ENCODE measurements at regions not wholly inside any gene's neighbourhood (a gene's known extent, or its start where the extent isn't known, plus 50 kb on each side); places are given as distances from the start of the nearest gene placed in this dataset.

DNA sequence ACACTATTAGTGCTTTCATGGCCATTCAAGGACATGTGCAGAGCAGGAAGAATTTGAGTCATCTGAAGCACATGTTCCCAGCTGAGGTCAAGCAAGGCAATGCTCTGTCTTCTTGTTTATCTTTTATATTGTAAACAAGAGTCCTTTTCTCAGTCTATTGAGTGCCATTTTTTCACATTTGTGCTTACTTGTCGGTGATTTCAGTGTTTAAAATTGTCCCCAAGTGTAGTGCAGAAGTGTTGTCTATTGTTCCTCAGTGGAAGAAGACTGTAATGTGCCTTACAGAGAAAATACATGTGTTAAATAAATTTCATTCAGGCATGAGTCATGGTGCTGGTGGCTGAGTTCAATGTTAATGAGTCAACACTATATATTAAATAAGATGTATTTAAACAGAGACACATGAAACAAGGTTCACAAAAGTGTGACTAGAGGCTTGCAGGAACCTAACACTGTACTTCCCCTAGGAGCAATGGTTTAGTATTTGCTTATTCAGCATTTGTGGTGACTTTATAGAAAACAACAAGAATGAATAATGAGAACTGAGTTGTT is 391.1 kb downstream of the LRIG3 start:
- intact Hi-C loops (cut with DNase I): no loop called here
- no peak for ATAC-seq
- DNase-seq (ENCODE audit: low spot score): no peak

DNA sequence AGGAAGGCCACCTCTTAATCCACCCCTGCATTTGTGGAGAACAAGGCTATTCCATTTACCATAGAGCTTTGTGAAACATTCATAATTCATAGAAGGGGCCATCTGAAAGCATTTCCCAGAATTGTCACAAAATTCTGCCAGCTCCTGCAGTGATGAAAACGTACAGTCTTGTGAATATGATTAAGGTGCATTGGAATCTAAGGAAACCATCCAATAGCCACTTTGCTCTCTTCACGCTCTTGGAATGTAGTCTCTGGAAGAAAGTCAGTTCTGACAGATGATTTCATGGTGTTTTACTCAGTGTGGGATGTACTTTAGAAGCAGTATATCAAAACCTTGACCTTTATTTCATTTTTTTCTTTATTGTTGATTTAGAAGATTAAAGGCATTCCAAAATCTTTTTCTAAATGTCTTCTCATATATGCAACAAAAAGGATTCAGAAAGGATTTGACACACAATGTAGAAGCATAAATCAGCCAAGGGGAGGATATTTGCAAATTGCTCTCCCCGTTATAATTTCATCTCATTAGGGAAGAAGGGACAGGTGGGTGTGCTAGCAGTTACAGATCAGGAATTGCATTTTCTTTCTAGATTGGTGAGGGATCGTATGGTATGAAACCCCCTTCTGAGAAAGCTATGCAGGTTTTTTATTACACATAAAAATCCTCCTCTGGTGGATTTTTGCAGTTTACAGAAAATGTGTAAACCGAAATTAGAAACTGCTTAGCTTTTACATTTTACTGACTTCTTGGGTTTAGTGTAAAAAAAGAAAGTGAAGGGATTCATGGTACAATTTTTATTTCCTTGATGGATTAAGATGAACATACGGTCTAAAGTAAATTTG is 390.2 kb downstream of the LRIG3 start:
- no peak for ATAC-seq
- intact Hi-C loops (cut with DNase I): no loop called here
- no peak for DNase-seq (ENCODE audit: low spot score)

DNA sequence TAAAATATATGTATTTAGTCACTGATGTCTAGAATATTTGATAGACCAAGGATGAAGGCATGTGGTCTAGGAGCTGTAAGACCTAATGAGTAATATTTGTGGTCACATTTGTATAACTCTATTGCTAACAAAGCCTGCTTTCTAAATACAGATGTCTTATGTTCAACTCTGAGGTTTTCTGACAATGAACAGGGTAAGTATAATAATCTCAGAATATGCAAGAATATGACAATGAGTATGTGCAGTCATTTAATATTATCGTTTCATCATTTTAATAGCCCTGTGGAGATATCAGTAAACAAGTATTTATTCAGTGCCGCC is 389.6 kb downstream of the LRIG3 start:
- no peak for DNase-seq (ENCODE audit: low spot score)
- no peak for ATAC-seq
- intact Hi-C loops (cut with DNase I): no loop called here

DNA sequence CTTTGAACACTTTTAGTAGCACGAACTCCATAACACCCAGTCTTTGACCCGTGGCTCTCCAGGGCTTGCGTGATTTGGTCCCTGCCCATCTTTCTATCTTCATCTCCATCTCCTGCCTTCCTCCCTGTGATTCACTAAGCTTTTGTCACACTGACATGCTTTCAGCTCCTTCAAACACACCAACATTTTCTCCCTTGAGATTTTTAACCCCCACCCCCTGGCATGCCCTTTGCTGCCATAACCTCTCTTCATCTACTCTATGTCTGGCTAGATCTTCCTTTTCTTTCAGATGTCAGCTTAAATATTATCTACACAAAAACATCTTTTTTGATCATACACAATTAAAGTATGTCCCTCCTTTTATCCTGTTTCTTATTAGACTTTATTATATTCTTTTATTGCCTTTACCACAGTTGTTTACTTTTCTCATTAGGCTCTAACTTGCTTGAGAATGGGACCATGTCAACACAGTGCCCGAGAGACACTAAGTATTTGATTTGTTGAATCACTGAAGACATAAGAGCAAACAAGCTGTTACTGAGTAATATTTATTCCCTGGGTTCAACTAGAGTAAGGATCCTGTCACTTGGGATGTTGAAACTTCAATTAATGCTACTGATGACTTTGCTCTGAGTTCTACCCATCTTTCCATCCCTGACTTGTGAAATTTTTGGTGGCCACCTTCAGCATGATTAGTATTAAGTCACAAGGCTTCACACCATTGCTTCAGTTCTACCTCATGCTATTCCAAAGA is 387.3 kb downstream of the LRIG3 start:
- no peak for ATAC-seq
- DNase-seq (ENCODE audit: low spot score): no peak
- intact Hi-C loops (cut with DNase I): no loop called here

DNA sequence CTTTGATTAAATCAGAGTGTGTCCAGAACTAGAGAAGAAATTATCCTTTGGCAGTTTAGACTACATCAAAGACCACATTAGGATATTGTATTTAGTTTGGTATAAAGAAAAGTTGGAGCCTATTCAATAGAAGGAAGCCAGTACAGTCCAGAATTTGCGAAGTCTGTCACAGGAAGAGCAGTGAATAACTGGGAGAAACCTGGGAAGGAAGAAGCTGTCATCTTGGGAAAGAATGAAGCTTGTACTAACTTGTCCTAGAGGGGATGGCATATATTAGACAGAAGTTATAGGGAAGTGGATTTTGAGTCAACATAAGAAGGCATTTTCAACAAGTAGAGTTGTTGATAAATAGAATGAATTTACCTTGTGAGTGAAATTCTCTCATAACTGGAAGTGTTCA is 386.7 kb downstream of the LRIG3 start:
- ATAC-seq: no peak
- intact Hi-C loops (cut with DNase I): no loop called here
- no peak for DNase-seq (ENCODE audit: low spot score)

DNA sequence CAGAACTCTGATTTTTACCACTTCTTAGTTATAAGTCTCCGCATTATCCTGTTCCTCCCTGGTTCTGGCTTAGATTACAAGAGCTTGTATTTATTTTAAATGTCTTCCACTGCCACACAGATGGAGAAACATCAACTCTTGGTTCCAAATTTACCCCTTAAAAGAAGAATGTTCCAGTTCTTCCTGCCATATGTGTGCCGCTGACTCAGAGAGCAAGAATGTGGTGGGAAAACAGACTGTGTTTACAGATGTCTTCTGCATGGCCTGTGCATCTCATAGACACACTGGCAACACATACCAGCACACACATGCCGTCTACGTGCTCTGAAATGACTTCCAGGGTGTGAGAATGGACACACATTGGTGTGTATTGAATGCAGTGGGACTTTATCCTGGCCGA is 383.0 kb downstream of the LRIG3 start:
- ATAC-seq (no peak), DNase-seq (ENCODE audit: low spot score) (no peak)
- intact Hi-C loops (cut with DNase I): no loop called here

DNA sequence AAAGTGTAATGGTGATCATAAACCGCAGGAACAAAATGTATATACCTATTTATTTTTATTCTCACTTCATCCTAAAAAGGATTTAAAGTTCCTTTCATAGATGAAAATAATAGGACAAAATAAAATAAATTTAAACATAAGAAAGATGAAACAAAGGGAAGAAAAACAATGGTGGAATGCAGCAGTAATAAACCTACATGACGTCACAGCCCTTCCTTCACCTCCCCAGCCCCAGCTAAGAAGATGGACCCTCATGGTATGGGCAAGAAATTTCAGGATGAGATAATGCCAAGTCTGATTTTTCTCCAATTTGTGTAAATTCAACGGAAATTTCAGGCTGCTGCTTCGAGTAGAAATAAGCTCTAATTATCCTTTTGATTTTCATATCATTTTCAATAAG is 381.0 kb downstream of the LRIG3 start:
- DNase-seq (ENCODE audit: low spot score): no peak
- no peak for ATAC-seq
- intact Hi-C loops (cut with DNase I): no loop called here

DNA sequence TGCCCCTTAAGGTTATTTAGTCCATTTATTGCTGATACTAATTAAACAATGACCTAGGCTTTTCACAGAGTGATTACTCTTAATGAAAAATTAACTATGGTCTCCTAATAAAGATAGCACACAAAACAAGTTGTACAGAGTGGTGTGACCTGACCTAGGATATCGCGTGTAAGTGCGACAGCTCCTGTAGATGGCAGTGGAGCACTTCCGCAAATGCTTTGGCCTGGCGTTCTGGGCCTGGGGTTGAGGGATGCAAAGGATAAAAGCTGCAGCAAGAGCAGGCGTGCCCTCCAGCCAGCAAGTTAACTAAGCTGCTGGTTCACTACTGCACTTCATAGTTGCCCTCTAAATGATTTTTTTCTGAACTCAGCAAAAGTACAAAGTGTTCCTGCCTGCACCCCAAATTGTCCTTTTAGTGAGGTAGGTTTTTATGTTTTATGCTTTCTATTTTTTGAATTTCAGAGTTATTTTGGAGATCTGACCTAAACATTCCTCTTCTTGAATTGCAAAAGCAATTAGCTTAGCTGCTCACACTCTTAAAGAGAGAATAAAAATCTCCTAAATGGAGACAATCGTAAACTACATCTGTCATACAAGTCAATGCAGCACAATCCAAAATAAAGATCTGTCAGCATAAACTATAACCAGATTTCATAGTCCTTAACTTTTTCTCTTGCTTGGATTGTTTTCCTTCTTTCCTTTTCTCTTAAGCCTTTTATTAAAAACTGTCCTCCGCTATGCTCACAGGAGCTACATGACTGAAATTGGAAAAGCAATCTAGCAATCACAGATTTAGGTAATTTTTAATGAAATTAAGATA is 379.6 kb downstream of the LRIG3 start:
- intact Hi-C loops (cut with DNase I): loop anchor here (5.0 kb wide), 1 partner anchor 193 kb away; no protein-coding TSS in a partner anchor
- peak; percentile 81 for DNase-seq (ENCODE audit: low spot score)
- ATAC-seq: peak; percentile 96

DNA sequence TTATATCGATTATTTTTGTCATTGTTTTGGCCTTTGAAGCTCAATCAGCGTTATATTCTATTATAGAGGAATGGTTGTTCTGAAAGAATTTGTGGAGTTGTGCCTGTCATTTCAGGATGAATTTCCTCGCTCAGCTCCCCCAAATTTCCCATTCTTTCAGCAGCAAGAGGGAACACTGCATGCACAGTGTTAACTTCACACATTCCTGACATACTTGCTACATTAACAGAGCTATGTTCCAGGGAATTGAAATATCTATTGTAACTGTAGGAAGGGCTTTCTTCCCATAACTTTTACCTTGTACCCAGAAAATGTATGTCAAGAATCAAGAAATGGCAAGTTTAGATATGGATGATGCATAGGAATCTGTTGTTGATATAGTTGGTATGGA is 379.0 kb downstream of the LRIG3 start:
- DNase-seq (ENCODE audit: low spot score) (no peak), ATAC-seq (no peak)
- intact Hi-C loops (cut with DNase I): loop anchor here (5.0 kb wide), 1 partner anchor 194 kb away; no protein-coding TSS in a partner anchor

DNA sequence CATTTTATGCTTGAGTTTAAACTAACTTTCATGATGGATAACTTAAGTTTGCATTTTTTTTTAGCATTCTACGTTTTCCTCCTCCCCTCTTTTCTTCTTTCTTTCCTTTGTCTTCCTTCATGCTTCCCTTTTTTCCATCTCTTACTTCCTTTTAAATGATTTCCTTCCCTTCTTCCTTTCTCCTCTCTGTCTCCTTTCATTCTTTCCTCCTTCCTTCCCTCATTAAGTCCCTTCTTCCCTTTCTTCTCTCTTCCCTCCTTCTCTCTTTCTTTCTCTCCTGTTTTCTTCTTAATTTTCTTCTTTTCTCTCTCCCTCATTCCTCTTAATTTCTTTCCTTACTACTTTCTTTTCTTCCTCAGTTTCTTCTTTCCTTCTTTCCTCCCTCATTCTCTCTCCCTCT is 376.0 kb downstream of the LRIG3 start:
- intact Hi-C loops (cut with DNase I): loop anchor here (5.0 kb wide), 1 partner anchor 197 kb away; no protein-coding TSS in a partner anchor
- DNase-seq (ENCODE audit: low spot score) (no peak), ATAC-seq (no peak)

DNA sequence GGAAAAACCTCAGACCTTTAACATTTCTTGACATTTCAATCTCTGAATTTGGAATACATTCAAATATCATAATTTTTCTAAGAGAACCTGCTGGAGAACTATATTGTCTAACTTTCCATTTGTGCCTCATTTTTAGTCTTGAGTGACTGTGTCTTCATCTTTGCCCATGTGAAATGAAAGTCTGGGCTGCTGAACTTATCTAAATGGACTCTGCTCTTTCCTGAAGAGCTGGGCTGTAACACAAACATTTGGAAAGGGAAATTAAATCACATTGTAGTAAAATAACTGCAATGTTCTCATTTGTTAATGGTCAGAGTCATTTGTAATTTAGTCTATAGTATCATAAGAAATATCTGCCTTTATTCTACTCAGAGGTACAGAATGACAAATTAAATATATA is 373.1 kb downstream of the LRIG3 start:
- ATAC-seq (no peak), DNase-seq (ENCODE audit: low spot score) (no peak)
- intact Hi-C loops (cut with DNase I): no loop called here

DNA sequence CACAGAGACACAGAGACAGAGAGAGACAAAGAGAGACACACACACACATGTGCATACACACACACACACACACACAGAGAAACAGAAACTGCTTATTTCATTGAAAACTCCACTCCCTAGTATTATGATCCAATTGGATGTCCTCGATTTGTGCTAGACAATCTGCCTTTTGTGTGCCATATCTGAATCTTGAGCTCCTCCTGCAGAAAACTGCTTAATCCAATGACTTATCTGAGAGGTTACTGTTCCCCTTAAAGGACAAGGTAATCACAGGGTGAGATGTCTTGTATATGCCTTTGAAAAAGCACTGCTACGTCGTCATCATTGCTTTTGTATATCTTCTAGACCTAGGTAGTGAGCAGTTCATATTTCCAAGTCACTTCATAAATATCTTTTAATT is 371.5 kb downstream of the LRIG3 start:
- ATAC-seq (no peak), DNase-seq (ENCODE audit: low spot score) (no peak)
- intact Hi-C loops (cut with DNase I): no loop called here

DNA sequence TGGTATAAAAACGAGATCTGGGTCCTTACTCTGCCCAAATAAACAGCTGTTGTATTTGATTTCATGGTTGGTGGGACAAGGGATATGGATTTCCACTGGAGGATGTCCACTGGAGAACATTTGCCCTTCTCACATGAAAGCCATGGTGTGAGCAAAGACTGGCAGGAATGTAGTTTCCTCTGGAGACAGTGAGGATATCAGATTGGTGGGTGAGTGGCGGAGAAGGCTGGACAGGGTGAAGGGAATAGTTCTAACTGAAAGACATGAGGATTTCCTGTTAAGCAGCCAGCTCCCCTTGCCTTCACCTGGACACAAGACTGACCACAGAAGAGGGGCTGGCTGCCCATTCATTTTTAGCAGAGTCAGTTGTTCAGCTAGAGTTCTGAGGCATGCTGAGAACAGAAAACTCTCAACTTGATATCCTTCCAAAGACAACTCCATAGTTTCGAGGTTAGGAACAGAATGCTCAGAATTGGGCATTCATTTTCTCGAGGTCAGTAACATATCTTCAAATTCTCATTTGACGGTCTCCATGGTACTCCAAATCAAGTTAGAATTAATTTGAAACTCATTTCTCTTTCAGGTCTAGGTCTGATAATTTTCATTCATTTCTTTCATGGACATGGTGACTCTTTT is 365.7 kb downstream of the LRIG3 start:
- ATAC-seq (no peak), DNase-seq (ENCODE audit: low spot score) (no peak)
- intact Hi-C loops (cut with DNase I): no loop called here

DNA sequence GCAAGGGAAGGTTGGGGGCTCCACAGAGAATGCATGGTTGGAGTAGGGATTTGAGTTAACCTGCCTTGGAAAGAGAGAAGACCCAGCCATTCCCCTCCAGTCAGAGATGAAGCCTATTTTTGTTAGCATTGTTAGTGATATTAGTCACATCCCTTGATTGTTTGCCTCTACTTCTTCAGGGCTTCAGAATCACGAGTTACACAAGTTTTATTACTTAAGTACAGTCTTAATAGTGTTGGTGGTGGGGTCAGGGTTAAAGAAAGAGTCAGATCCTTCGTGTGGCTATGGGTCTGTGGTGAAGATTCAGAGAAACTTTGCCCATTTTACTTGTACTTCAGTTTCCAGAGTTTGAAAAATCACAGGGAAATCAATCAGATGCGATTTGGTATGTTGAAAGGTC is 363.1 kb downstream of the LRIG3 start:
- no peak for DNase-seq (ENCODE audit: low spot score)
- ATAC-seq: no peak
- intact Hi-C loops (cut with DNase I): no loop called here

DNA sequence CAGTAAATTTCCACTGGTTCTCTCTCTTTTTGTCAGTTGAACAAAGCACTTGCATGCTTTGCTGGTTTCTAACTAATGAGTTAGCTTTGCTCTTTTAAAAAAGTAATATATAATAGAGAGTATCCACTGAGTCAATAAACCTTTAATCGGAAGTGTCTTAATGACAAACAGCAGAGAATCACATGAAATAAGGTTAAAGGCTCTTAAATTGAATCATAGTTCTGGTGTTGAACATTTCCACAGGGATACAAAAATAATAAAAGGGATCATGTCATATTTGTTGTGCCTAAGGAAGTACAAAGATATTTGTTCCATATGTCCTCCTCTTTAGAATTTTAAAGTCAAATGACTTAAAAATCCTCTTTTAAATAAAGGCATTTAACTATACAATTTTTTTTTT is 362.6 kb downstream of the LRIG3 start:
- no peak for DNase-seq (ENCODE audit: low spot score)
- ATAC-seq: no peak
- intact Hi-C loops (cut with DNase I): no loop called here

DNA sequence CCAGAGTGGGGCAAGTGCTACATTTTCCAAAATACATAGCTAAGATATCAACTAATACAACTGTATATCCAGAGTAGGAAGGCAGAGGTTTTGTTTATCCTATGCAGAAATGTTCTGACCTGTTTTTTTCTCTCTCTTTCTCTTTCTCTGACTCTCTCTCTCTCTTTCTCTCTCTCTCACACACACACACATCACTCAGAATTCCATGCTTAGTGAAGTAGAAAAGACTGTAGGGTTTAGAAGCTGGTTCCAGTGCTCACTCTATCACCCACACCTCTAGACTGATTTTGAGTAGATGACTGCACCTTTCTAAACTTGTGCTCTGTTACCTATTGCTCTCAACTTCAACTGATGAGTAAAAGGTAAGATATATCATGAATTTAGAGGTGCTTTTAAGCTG is 356.7 kb downstream of the LRIG3 start:
- no peak for DNase-seq (ENCODE audit: low spot score)
- intact Hi-C loops (cut with DNase I): no loop called here
- no peak for ATAC-seq

DNA sequence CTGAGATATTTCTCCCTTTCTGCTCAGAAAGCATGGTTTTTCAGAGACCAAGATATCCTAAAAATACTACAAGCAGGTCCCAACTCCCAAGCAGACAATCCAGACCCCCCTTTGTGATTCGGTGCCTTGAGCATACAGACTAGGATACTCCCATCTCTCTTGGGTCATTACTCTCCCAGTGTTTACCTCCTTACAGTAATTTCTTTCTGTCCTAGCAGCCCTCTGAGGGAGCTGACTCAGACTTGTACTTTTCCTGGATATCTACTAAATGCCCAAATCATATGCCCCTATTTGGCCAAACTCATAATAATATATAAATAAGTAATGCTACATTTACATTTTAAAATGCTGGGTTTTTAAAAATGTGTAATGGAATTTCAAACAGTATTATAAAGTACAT is 355.6 kb downstream of the LRIG3 start:
- intact Hi-C loops (cut with DNase I): no loop called here
- ATAC-seq: no peak

DNA sequence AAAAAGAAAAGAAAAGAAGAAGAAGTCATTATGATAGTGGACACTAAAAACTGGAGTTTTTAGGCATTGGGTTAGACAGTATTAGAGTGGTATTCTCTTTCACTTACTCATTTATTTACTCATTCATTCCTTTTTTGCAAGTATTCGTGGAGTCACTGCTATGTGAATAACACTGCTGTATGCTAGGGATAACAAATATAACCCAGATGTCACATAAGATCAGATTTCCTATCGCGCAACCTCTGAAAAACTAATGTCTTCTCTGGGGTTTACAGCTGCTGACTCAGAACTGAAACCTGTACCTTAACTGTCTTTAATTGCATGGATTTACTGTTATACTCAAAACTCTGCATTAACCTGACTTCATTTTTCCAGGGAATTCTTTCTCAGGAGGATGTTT is 353.7 kb downstream of the LRIG3 start:
- intact Hi-C loops (cut with DNase I): no loop called here
- DNase-seq (ENCODE audit: low spot score) (no peak), ATAC-seq (no peak)

More for the DNA sequence above, 355.6 kb downstream of the LRIG3 start:
- DNase-seq (ENCODE audit: low spot score): no peak

DNA sequence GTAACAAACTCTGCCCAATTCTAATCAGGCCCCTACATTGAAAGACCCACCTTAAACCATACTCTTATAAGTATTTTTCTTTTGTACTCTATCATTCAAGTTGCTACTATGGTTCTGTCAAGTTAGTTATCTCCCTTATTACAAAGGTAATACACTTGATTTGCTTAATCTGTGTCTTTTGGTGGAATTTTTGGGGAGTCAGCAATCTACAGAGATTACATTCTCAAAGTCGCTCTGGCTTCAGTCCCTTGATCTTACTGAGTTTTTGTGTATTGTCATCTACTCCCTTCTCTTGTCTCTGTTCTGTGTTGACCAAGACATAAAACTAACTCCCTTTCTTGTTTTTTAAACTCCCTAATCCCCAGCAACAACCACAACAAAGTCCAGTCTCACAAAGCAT is 353.1 kb downstream of the LRIG3 start:
- intact Hi-C loops (cut with DNase I): no loop called here
- ATAC-seq: no peak

More for the DNA sequence above, 353.1 kb downstream of the LRIG3 start:
- no peak for DNase-seq (ENCODE audit: low spot score)
